NCI-H82 (cell line): ENCODE measurements at regions not wholly inside any gene's neighbourhood (a gene's known extent, or its start where the extent isn't known, plus 50 kb on each side); places are given as distances from the start of the nearest gene placed in this dataset.
A peak's percentile ranks its signal among the peaks of the same experiment; 100 is the strongest.

Experiments
- DNase-seq: peaks from one replicate; lab custom pipeline; 2025; lab: John Stamatoyannopoulos, UW

DNA sequence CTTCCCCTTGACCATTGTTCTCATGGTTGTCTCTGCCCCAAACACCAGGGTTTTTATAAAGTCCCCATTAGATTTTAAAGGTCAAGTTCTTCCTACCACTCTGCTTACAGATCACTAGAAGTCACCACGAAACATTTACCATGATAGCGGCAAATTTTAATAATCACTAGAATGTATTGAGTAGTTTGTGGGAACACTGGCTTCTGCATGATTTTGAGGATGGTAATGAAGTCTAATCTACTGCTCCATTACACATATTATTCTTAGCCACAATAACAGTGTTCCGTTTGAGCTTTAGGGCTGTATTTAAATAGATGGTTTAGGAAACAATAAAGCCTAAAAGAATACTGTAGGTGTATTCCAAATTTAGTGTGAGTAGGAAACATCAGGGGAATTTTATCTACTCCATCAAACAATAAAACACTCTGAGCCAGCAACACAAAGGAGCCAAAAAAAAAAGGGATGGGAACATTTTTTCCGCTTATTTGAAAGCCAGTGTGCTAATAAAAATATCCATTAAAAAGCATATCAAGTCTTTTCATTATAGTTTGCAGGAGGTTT lies 49.7 kb downstream of the KLF12 start:
- DNase-seq, result no peak

DNA sequence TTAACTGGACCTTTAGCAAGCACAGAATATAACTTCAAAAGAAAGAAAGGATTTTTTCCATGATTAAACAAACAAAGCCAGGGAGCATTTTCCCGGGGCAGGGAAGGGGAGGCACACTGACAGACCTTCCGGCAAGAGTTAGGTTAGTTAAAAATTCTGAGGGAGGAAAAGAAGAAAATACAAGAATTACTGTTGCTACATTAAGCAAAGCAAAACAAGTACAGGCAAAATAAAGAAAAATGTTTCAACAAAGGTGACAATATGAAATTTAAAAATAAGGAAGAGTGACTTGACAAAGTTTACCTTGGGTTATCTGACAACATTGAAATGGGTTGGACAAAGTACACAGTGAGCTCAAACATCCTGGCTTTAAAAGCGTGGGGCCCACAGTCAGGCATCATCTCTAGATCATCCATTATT lies 51.5 kb downstream of the KLF12 start:
- no peak for DNase-seq

DNA sequence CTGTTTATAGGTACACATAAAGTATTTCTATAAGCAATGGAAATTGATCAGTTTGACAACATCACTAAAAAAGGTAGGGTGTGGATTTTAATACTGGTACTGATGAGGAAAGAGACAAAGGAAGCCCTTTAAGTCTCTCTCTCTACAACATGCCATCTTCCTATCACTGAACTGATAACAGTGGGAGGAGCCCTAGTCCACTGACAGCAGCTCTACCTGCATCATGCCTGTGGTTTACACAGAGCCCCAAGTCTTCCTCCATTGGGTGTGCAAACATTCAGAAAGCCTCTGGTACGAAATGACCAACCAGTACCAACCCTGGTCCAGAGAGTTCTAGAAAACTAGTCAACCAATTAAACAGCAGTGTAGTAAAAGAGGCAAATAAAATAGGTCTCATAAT lies 53.4 kb downstream of the KLF12 start:
- DNase-seq, result no peak

DNA sequence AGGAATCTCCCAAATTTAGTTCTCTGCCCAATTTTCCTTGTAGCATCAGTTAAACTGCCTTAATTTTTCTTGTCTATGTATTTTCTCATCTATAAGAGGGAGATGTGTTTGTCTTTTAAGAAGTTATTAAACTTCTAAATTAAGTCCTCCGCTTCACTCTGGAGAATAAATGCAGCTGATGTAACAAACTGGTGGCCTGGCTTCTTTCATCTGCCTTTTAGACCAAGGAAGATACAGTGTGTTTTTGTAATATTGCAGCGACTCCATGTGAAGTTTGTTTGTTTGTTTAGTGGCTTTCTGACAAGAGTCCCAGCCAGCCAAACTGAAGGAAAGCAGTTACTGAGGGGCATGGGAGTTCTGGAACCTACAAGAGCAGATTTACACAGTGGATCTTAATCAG lies 56.4 kb downstream of the KLF12 start:
- DNase-seq, result no peak

DNA sequence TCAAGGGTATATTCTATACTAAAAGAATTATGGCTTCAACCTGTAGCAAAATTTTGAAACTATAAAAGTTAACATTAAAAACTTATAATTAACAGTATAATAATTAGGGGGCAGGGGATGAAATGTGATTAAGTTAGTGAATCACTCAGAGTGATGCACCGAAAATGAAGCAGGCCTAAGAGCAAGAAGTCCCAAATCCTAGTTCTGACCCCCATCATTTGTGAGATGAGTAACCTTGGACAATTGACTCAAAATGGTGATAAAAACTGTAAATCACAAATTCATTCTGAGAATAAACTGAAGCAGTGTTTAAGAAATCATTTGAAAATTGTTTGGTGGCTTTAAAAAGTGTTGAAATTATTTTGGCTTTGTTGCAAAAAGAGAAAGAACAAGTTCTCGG lies 56.8 kb downstream of the KLF12 start:
- no peak for DNase-seq

- DNase-seq, result no peak
Measured at GRCh38 chr13:74074723-74075122, 59.5 kb downstream of the KLF12 start.

GRCh38 chr13:74073274-74073673 lies 60.9 kb downstream of the KLF12 start:
- DNase-seq, result no peak

DNA sequence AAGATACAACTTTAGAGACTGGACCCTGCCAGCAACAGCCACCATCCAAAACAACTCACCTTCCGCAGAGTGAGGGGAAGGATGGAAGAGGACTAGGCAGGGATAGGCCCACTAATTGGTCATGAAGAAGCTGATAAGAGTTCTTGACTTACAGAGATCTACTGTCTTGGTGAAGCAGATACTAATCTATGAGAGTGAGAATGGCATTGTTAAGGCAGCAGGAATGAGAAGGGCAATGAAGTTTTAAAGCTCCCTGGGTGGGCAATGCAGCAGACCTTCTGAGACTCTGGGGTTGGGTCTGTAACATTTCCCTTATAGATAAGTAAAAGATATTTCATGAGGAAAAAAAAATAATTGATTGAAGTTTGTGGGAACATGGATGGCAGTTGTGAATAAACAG lies 63.7 kb downstream of the KLF12 start:
- DNase-seq, result no peak

- DNase-seq, result no peak
Measured at GRCh38 chr13:74070065-74070464, 64.1 kb downstream of the KLF12 start.

- no peak for DNase-seq
Measured at GRCh38 chr13:74068471-74068870, 65.7 kb downstream of the KLF12 start.

- DNase-seq, result peak; percentile 61
Measured at GRCh38 chr13:74067818-74068217, 66.4 kb downstream of the KLF12 start.

- DNase-seq, result no peak
Measured at GRCh38 chr13:74066937-74067336, 67.3 kb downstream of the KLF12 start.

- no peak for DNase-seq
Measured at GRCh38 chr13:74064805-74065312, 69.3 kb downstream of the KLF12 start.

GRCh38 chr13:74063533-74064100 lies 70.6 kb downstream of the KLF12 start:
- no peak for DNase-seq

DNA sequence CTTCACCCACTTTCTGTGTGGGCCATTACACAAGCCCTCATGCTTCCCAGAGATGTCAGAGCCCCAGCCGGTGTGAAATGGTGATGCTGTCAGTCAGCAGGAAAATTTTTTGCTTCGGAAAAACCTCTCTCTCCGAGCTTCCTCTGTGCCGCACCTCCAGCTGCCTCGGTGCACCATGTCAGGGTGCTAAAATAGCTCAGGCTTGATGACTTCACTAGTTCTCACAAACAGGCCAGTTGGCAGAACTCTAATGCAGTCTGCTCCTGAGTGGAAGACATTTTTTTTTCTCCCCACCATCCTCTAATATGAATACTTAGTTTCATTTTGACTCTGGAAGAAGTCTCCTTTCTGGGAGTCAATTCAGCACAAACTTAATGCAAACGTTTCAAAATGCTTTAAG lies 71.3 kb downstream of the KLF12 start:
- DNase-seq, result no peak

- no peak for DNase-seq
Measured at GRCh38 chr13:74061926-74062595, 72.1 kb downstream of the KLF12 start.

GRCh38 chr13:74056801-74057542 lies 77.2 kb downstream of the KLF12 start:
- peak; percentile 77 for DNase-seq

GRCh38 chr13:74052402-74052928 lies 81.7 kb downstream of the KLF12 start:
- no peak for DNase-seq

GRCh38 chr13:74048756-74049155 lies 85.4 kb downstream of the KLF12 start:
- no peak for DNase-seq

GRCh38 chr13:74047931-74048600 lies 86.1 kb downstream of the KLF12 start:
- DNase-seq, result no peak

DNA sequence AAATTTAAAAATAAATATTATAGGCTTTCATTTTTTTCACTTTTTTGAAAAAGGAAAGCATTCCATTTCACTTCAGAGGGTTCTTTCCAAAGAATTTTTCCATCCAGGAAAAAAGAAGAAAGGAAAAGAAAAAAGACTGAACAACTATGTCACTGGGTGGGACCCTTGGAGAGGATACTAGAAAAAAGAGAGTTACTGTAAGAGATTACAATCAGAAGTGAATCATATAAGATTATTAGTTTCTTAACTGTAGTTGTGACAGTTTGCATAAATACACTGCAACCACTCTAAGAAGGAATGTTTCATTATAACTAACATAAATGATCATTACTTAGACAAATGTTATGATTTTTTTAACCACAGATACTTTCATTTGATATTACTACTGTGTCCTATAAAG lies 87.8 kb downstream of the KLF12 start:
- DNase-seq, result no peak

- no peak for DNase-seq
Measured at GRCh38 chr13:74045583-74045982, 88.6 kb downstream of the KLF12 start.
